Colonic mucosa (tissue), 4 donors: ENCODE measurements at regions not wholly inside any gene's neighbourhood (a gene's known extent, or its start where the extent isn't known, plus 50 kb on each side); places are given as distances from the start of the nearest gene placed in this dataset.

Experiments used
- DNase-seq: peaks from one replicate; pipeline ENCODE4 v3.0.0-alpha.2; 2020
- H3K27ac ChIP-seq: fragments of 200-600 bp; one replicate; pipeline ENCODE4 v1.8.0; 2021
- H3K27me3 ChIP-seq: fragments of 200-600 bp; one replicate; pipeline ENCODE4 v1.8.0; 2021
- H3K36me3 ChIP-seq: fragments of 200-600 bp; one replicate; pipeline ENCODE4 v1.8.0; 2021
- H3K4me1 ChIP-seq: fragments of 200-600 bp; one replicate; pipeline ENCODE4 v1.8.0; 2021; ENCODE audit warnings: mild to moderate bottlenecking
- H3K4me3 ChIP-seq: fragments of 200-600 bp; one replicate; pipeline ENCODE4 v1.8.0; 2021
- H3K9ac ChIP-seq, 2 donors: one replicate each; pipeline ENCODE4 v1.7.0; 2013; ENCODE audit warnings: control low read depth in 2 of 2, low read depth in 2 of 2, low read length in 2 of 2
- H3K9me3 ChIP-seq: fragments of 200-600 bp; one replicate; pipeline ENCODE4 v1.8.0; 2021
- CTCF ChIP-seq: fragments of 200-600 bp; IDR thresholded peaks from one replicate; pipeline ENCODE4 v1.8.0; 2022; ENCODE audit warnings: antibody characterized with exemption, mild to moderate bottlenecking
- intact Hi-C: fragments of 100-400 bp; cut with DNase I; formaldehyde crosslinking; loops from one replicate; pipeline ENCODE4 v1.14.1; 2022
- donor health status: healthy.
- donor health status: DM: no; HTN: no; CAD: no.
- donor health status: DM: no; HTN: no; CAD: no.

- TF ChIP-seq CTCF, result no peak
- Histone ChIP-seq H3K27ac (no peak overlapping the region), H3K36me3 (no peaks in the 10 kb centered on the region), H3K27me3 (no peaks in the 10 kb centered on the region), H3K4me3 (no peak overlapping the region), H3K9ac (no peak overlapping the region), H3K9me3 (no peaks in the 10 kb centered on the region), H3K4me1 (no peaks in the 10 kb centered on the region)
- no peak for DNase-seq
- intact Hi-C loops, result no loop called here
Observed at GRCh38 chr22:27461470-27461869, 340.1 kb downstream of the MN1 start.

GRCh38 chr22:27462190-27462589, 339.4 kb downstream of the MN1 start:
- Histone ChIP-seq H3K27me3 (no peaks in the 10 kb centered on the region), H3K27ac (no peak overlapping the region), H3K9me3 (no peaks in the 10 kb centered on the region), H3K4me3 (no peak overlapping the region), H3K4me1 (no peaks in the 10 kb centered on the region), H3K36me3 (no peaks in the 10 kb centered on the region), H3K9ac (no peak overlapping the region)
- intact Hi-C loops, result no loop called here
- no peak for DNase-seq
- no peak for TF ChIP-seq CTCF

GRCh38 chr22:27463121-27463660, 338.4 kb downstream of the MN1 start:
- no peaks in the 10 kb centered on the region for H3K4me1 ChIP-seq
- no peaks in the 10 kb centered on the region for H3K27me3 ChIP-seq
- no peak for TF ChIP-seq CTCF
- no peaks in the 10 kb centered on the region for H3K9me3 ChIP-seq
- intact Hi-C loops, result no loop called here
- H3K4me3 ChIP-seq, result no peak overlapping the region
- DNase-seq, result no peak
- no peak overlapping the region for H3K9ac ChIP-seq
- H3K36me3 ChIP-seq, result no peaks in the 10 kb centered on the region
- no peak overlapping the region for H3K27ac ChIP-seq

GRCh38 chr22:27466229-27466628, 335.3 kb downstream of the MN1 start:
- intact Hi-C loops, result no loop called here
- no peak overlapping the region for H3K27ac ChIP-seq
- no peaks in the 10 kb centered on the region for H3K36me3 ChIP-seq
- H3K4me3 ChIP-seq, result no peak overlapping the region
- H3K9me3 ChIP-seq, result no peaks in the 10 kb centered on the region
- no peaks in the 10 kb centered on the region for H3K27me3 ChIP-seq
- no peak for DNase-seq
- no peak for TF ChIP-seq CTCF
- H3K4me1 ChIP-seq, result no peaks in the 10 kb centered on the region
- no peak overlapping the region for H3K9ac ChIP-seq

- no peaks in the 10 kb centered on the region for H3K36me3 ChIP-seq
- intact Hi-C loops, result no loop called here
- no peaks in the 10 kb centered on the region for H3K4me1 ChIP-seq
- no peak overlapping the region for H3K9ac ChIP-seq
- no peak overlapping the region for H3K4me3 ChIP-seq
- H3K27me3 ChIP-seq, result no peaks in the 10 kb centered on the region
- H3K9me3 ChIP-seq, result no peaks in the 10 kb centered on the region
- no peak overlapping the region for H3K27ac ChIP-seq
- TF ChIP-seq CTCF, result no peak
- DNase-seq, result no peak
Observed at GRCh38 chr22:27466778-27467438, 334.6 kb downstream of the MN1 start.
